IMR-90 (cell line): ENCODE measurements at regions not wholly inside any gene's neighbourhood (a gene's known extent, or its start where the extent isn't known, plus 50 kb on each side); places are given as distances from the start of the nearest gene placed in this dataset.

Source experiments
- ATAC-seq: fragments of 200-7000 bp; cut with Tn5 transposase; 2 replicates; pipeline ENCODE4 v1.9.1; 2020; ENCODE audit warnings: low read depth, mild to moderate bottlenecking, moderate library complexity
- BruUV-seq: library from RNA; stranded (reverse); fragments of 400-500 nt; replicated peaks from 2 replicates; lab custom pipeline; 2021; lab: Mats Ljungman, UMichigan
- CTCF ChIA-PET: fragments of 300-600 bp; formaldehyde crosslinking; extraction: SDS; loops from one replicate; lab custom pipeline; 2021; ENCODE audit warnings: antibody characterized with exemption; lab: Yijun Ruan, JAX
- POLR2A ChIA-PET: fragments of 300-600 bp; sonication (Branson Sonifier 250); formaldehyde crosslinking; loops from one replicate; lab custom pipeline; 2022; ENCODE audit warnings: antibody characterized with exemption; ENCODE audit not compliant: unreplicated experiment; lab: Charles Lee
- DNase-seq: peaks from one replicate; pipeline ENCODE4 v3.0.0; 2013
- H2AFZ ChIP-seq: replicated peaks from 2 replicates; pipeline ENCODE3; 2013; ENCODE audit warnings: low read length, mild to moderate bottlenecking; ENCODE audit not compliant: poor library complexity
- H2AK5ac ChIP-seq: 2 replicates; pipeline ENCODE4 v1.6.1; 2013; ENCODE audit warnings: low read depth, low read length, inconsistent platforms
- H2AK9ac ChIP-seq: replicated peaks from 2 replicates; pipeline ENCODE3; 2013; ENCODE audit warnings: mild to moderate bottlenecking, low read depth, low read length, moderate library complexity; ENCODE audit not compliant: poor library complexity
- H2BK120ac ChIP-seq: 2 replicates; pipeline ENCODE4 v1.6.1; 2013; ENCODE audit warnings: low read depth, low read length, inconsistent platforms
- H2BK15ac ChIP-seq: 3 replicates; pipeline ENCODE4 v1.6.1; 2013; ENCODE audit warnings: low read depth, low read length, inconsistent platforms
- H2BK20ac ChIP-seq: 2 replicates; pipeline ENCODE4 v1.6.1; 2013; ENCODE audit warnings: low read depth, mild to moderate bottlenecking, inconsistent platforms, low read length, moderate library complexity
- H2BK5ac ChIP-seq: 2 replicates; pipeline ENCODE4 v1.6.1; 2013; ENCODE audit warnings: mild to moderate bottlenecking, low read depth, low read length, inconsistent platforms; ENCODE audit not compliant: poor library complexity, severe bottlenecking
- H3K14ac ChIP-seq: replicated peaks from 2 replicates; pipeline ENCODE4 v1.6.1; 2013; ENCODE audit warnings: low read depth, low read length, inconsistent platforms
- H3K18ac ChIP-seq: 2 replicates; pipeline ENCODE4 v1.6.1; 2013; ENCODE audit warnings: low read depth, low read length, control low read depth
- H3K23ac ChIP-seq: 2 replicates; pipeline ENCODE4 v1.6.1; 2013; ENCODE audit warnings: low read depth, low read length, inconsistent platforms
- H3K27ac ChIP-seq: 2 replicates; pipeline ENCODE4 v1.5.1; 2013; ENCODE audit warnings: mild to moderate bottlenecking, control low read depth, low read length; ENCODE audit not compliant: insufficient read depth
- H3K27me3 ChIP-seq: 2 replicates; pipeline ENCODE4 v1.6.1; 2013; ENCODE audit warnings: low read length; ENCODE audit not compliant: control insufficient read depth, insufficient read depth
- H3K36me3 ChIP-seq: 2 replicates; pipeline ENCODE4 v1.6.1; 2013; ENCODE audit warnings: low read length, mixed read lengths; ENCODE audit not compliant: control insufficient read depth, insufficient read depth
- H3K4ac ChIP-seq: 2 replicates; pipeline ENCODE4 v1.6.1; 2013; ENCODE audit warnings: low read depth, low read length, inconsistent platforms
- H3K4me1 ChIP-seq: 2 replicates; pipeline ENCODE4 v1.6.1; 2013; ENCODE audit warnings: low read length, mixed read lengths; ENCODE audit not compliant: control insufficient read depth, insufficient read depth
- H3K4me2 ChIP-seq: 2 replicates; pipeline ENCODE4 v1.6.1; 2013; ENCODE audit warnings: low read depth, mild to moderate bottlenecking, control low read depth, low read length, moderate library complexity
- H3K4me3 ChIP-seq: 2 replicates; pipeline ENCODE4 v1.5.1; 2013; ENCODE audit warnings: low read depth, mild to moderate bottlenecking, control low read depth, low read length, moderate library complexity; ENCODE audit not compliant: insufficient read depth
- H3K56ac ChIP-seq: 2 replicates; pipeline ENCODE4 v1.6.1; 2013; ENCODE audit warnings: low read length, inconsistent platforms; ENCODE audit not compliant: insufficient read depth; ENCODE audit errors: extremely low read depth
- H3K79me1 ChIP-seq, 2 experiments: 2 replicates each; pipeline ENCODE4 v1.6.1; 2013; ENCODE audit warnings: low read length in 2 of 2, inconsistent platforms in 1 of 2, low read depth in 1 of 2
- H3K9ac ChIP-seq: 2 replicates; pipeline ENCODE4 v1.6.1; 2013; ENCODE audit warnings: low read depth, low read length, control low read depth
- H3K9me1 ChIP-seq: 2 replicates; pipeline ENCODE4 v1.6.1; 2013; ENCODE audit warnings: low read length, inconsistent platforms; ENCODE audit not compliant: insufficient read depth
- H3K9me3 ChIP-seq: 2 replicates; pipeline ENCODE4 v1.6.1; 2013; ENCODE audit warnings: low read length; ENCODE audit not compliant: control insufficient read depth, insufficient read depth
- H4K20me1 ChIP-seq: 2 replicates; pipeline ENCODE4 v1.6.1; 2013; ENCODE audit warnings: low read length, inconsistent platforms; ENCODE audit not compliant: insufficient read depth
- H4K5ac ChIP-seq: 2 replicates; pipeline ENCODE4 v1.6.1; 2013; ENCODE audit warnings: mild to moderate bottlenecking, low read depth, low read length, control low read depth
- H4K8ac ChIP-seq, 2 experiments: 2 replicates each; pipeline ENCODE4 v1.6.1; 2013; ENCODE audit warnings: low read depth in 2 of 2, low read length in 2 of 2, control low read depth in 1 of 2, inconsistent platforms in 1 of 2
- H4K91ac ChIP-seq: 2 replicates; pipeline ENCODE4 v1.6.1; 2013; ENCODE audit warnings: low read depth, low read length, inconsistent platforms; ENCODE audit not compliant: insufficient read depth
- BHLHE40 ChIP-seq: fragments of 150-350 bp; IDR thresholded peaks from 2 replicates; pipeline ENCODE4 v1.6.1; 2016; ENCODE audit warnings: mild to moderate bottlenecking, low read depth, low read length
- CEBPB ChIP-seq: IDR thresholded peaks from 2 replicates; pipeline ENCODE4 v1.6.1; 2012; ENCODE audit warnings: low read depth, low read length, improper control_type of control experiment
- CTCF ChIP-seq: conservative IDR thresholded peaks from 2 replicates; pipeline ENCODE4 v1.5.1; 2012; ENCODE audit warnings: mild to moderate bottlenecking, low read depth, low read length, improper control_type of control experiment
- FOS ChIP-seq: fragments of 150-350 bp; IDR thresholded peaks from 2 replicates; pipeline ENCODE4 v1.6.1; 2016; ENCODE audit warnings: low read depth, low read length
- MAFK ChIP-seq: IDR thresholded peaks from 2 replicates; pipeline ENCODE4 v1.6.1; 2012; ENCODE audit warnings: low read depth, low read length, improper control_type of control experiment
- MXI1 ChIP-seq: IDR thresholded peaks from 2 replicates; pipeline ENCODE4 v1.6.1; 2012; ENCODE audit warnings: low read depth, mild to moderate bottlenecking, low read length, moderate library complexity, borderline replicate concordance
- NFE2L2 ChIP-seq: fragments of 150-350 bp; IDR thresholded peaks from 2 replicates; pipeline ENCODE4 v1.6.1; 2016; ENCODE audit warnings: low read depth, mild to moderate bottlenecking, low read length
- POLR2A ChIP-seq: IDR thresholded peaks from 2 replicates; pipeline ENCODE4 v1.6.1; 2012; ENCODE audit warnings: mild to moderate bottlenecking, low read depth, low read length
- RAD21 ChIP-seq: IDR thresholded peaks from 2 replicates; pipeline ENCODE4 v1.6.1; 2012; ENCODE audit warnings: low read length, improper control_type of control experiment
- RCOR1 ChIP-seq: IDR thresholded peaks from 2 replicates; pipeline ENCODE4 v1.6.1; 2012; ENCODE audit warnings: mild to moderate bottlenecking, low read length, improper control_type of control experiment; ENCODE audit not compliant: insufficient replicate concordance
- RFX5 ChIP-seq: IDR thresholded peaks from 2 replicates; pipeline ENCODE4 v1.8.0; 2012; ENCODE audit warnings: low read depth, mild to moderate bottlenecking, low read length, moderate library complexity
- USF2 ChIP-seq: fragments of 150-350 bp; IDR thresholded peaks from 2 replicates; pipeline ENCODE4 v1.6.1; 2017; ENCODE audit warnings: mild to moderate bottlenecking, antibody characterized with exemption, low read length, low read depth
- WGBS, 2 experiments: methylation state at CpG; one replicate each; pipeline versions ENCODE4 v1.1.5 to v1.1.7; 2013; ENCODE audit warnings: missing lambda C conversion rate in 2 of 2; ENCODE audit not compliant: insufficient read length in 1 of 2; ENCODE audit errors: extremely low coverage in 2 of 2; 5-methylcytosine and 5-hydroxymethylcytosine counted together
- dilution Hi-C: fragments of 300-500 bp; cut with HindIII; formaldehyde crosslinking; loops from one replicate; pipeline ENCODE4 v1.14.3; 2018; ENCODE audit warnings: low sequenced_read_pairs; ENCODE audit not compliant: unreplicated experiment
- in situ Hi-C: fragments of 300-500 bp; cut with MboI; formaldehyde crosslinking; loops from 3 replicates; pipeline ENCODE4 v1.14.3; 2019; ENCODE audit warnings: low sequenced_read_pairs, inconsistent platforms, mixed read lengths
- intact Hi-C: fragments of 100-400 bp; cut with micrococcal nuclease; formaldehyde crosslinking; loops from 2 replicates; pipeline ENCODE4 v1.10.0; 2022

GRCh38 chr17:74097450-74098135 is 105.9 kb upstream of the RPL38 start:
- Histone ChIP-seq H2BK20ac (no peak overlapping the region), H4K91ac (no peak overlapping the region), H4K20me1 (no peaks in the 10 kb centered on the region), H3K9ac (no peak overlapping the region), H3K14ac (no peak overlapping the region), H3K27ac (no peak overlapping the region), H2AK9ac (no peak overlapping the region), H2AFZ (no peak overlapping the region), H2BK5ac (no peak overlapping the region), H3K18ac (no peak overlapping the region), H3K9me1 (no peaks in the 10 kb centered on the region), H4K8ac (no peak overlapping the region), H3K27me3 (no peaks in the 10 kb centered on the region), H3K4me1 (no peaks in the 10 kb centered on the region), H3K56ac (no peak overlapping the region), H3K4me2 (no peak overlapping the region), H3K4me3 (no peak overlapping the region), H3K23ac (no peak overlapping the region), H2AK5ac (no peak overlapping the region), H3K4ac (no peak overlapping the region), H4K5ac (no peak overlapping the region), H3K9me3 (peaks cover 43% of the 10 kb centered on the region), H2BK120ac (no peak overlapping the region), H2BK15ac (no peak overlapping the region), H3K36me3 (no peaks in the 10 kb centered on the region), H3K79me1 (no peaks in the 10 kb centered on the region)
- ChIA-PET CTCF (no interaction called here), POLR2A (no interaction called here)
- dilution Hi-C loops = no loop called here
- 18% methylated on average over 2 of the region's 14 CpGs; no CpG with 5 or more reads in 1 of the 2 experiments for WGBS, 2 experiments
- ATAC-seq = no peak
- intact Hi-C loops = no loop called here
- TF ChIP-seq CTCF (no peak), RAD21 (no peak), POLR2A (no peak), MAFK (no peak), RCOR1 (no peak), FOS (no peak), CEBPB (no peak), BHLHE40 (no peak), USF2 (no peak), MXI1 (no peak), RFX5 (no peak), NFE2L2 (no peak)
- in situ Hi-C loops = loop anchor here (25.0 kb wide), 1 partner anchor 210 kb away; no protein-coding TSS in a partner anchor
- DNase-seq = no peak
- no TSS peak for BruUV-seq
